GM19035 (cell line): ENCODE measurements at regions not wholly inside any gene's neighbourhood (a gene's known extent, or its start where the extent isn't known, plus 50 kb on each side); places are given as distances from the start of the nearest gene placed in this dataset.

ENCODE experiments used
- ATAC-seq: cut with Tn5 transposase; IDR thresholded peaks from one replicate; pipeline ENCODE4 v1.9.1; 2021; ENCODE audit not compliant: unreplicated experiment

DNA sequence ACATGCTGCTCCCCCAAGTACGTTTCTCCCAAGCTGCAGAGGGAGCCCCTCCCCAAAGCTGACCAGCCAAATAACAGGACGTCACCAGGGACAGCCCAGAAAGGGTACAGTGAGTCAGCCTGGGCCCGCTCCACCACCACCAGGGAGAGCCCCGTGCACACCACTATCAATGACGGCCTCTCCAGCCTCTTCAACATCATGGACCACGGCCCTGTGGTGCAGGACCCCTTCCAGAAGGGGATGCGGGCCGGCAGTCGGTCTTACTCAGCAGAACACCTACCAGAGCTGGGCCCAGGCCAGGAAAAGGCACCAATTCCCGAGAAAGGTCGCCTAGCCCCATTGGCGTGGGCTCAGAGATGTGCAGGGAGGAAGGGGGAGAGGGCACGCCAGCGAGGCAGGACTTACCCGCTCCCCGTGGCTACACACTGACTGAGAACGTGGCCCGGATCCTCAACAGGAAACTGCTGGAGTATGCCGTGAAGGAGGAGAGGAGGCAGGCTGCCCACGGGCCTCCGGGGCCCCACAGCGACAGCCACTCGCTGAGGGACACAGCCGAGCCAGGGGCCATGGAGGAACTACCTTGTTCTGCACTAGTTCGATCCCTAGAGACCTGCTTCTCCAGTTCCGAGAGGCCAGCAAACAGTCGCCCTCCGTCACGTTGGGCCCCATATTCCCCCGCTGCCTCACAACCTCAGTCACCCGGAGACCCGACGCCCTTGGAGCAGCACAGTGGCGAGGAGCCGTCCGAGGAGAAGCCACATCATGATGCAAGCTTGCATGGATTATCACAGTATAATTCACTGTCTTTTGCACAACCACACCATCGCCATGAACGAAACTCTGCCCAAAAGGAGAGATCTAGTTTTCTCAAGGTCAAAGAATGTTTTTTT is 815.9 kb upstream of the KLHL1 start:
- ATAC-seq: no peak

GRCh38 chr13:70911286-70911685 is 803.0 kb upstream of the KLHL1 start:
- ATAC-seq: no peak

GRCh38 chr13:70908795-70909194 is 800.5 kb upstream of the KLHL1 start:
- no peak for ATAC-seq

DNA sequence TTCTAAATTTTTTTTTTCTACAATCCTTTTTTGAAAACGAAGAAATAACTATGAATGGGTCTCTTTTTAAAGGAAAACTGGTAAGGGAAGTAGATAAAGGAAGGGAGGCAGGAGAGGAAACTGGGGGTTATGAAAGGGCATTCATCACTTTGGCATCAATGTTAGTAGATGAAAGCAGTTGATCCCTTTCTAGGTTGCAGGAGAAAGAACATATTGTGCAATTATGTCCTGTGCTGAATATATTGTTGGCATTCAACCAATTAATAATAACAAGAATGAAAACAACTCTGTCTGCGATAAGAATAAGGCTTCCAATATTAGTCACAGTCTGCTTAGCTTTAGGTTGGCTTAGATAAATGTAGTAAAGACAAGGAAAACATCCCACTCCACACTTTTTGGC is 796.8 kb upstream of the KLHL1 start:
- no peak for ATAC-seq

- no peak for ATAC-seq
Measured at GRCh38 chr13:70896136-70896535, 787.9 kb upstream of the KLHL1 start.

DNA sequence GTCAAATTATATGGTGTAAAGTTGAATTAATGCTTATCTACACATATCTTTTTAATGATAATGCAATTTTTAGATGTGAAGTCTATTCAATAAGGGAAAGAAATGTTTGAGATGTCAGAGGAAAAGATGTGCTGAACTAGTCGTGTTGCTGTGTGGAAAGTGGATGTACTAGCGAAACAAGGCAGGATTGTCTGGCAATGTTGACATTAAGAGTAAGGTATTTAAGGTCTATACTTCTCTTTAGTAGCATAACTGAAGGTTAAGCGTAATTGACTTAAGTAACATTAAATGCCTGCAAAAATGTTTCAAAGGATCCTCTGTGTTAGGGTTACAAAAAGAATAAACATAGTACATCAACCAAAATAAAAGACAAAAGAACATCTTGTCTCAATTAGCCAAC is 787.3 kb upstream of the KLHL1 start:
- no peak for ATAC-seq

GRCh38 chr13:70894258-70894657 is 786.0 kb upstream of the KLHL1 start:
- ATAC-seq: no peak

DNA sequence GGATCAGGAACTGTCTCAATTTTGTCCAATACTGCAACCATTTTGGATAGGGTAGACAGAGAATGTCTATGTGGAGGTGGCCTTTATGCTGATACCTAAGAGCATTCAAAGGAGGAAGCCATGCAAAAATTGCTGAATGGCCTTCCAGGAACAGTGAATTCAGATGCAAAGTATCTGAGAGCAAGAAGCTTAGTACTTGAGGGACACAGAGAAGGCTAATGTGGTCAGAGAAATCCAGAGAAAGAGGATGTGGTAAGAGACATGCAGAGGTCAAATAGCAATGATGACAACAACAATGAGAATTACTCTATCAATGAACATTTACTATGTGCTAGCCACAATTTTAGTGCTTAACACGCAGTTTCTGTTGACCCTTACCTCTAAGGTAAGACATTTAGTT is 785.6 kb upstream of the KLHL1 start:
- ATAC-seq: no peak

DNA sequence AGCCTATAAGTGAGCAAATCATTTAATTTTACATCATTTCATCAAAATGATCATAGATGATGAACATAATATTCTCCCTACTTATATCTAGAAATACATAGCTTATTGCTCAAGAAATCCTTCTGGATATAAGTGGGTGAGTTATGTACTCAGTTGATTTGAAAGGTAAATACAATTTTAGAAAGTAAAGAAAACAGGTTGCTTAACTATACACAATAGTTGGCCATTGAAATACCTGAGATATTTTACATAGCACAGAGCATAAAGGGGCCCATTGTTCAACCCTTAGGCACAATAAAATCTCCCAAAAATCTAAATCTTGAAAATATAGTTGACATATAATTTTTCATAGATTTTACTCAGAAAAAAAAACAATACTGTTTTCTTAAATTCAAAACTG is 782.0 kb upstream of the KLHL1 start:
- ATAC-seq: no peak

DNA sequence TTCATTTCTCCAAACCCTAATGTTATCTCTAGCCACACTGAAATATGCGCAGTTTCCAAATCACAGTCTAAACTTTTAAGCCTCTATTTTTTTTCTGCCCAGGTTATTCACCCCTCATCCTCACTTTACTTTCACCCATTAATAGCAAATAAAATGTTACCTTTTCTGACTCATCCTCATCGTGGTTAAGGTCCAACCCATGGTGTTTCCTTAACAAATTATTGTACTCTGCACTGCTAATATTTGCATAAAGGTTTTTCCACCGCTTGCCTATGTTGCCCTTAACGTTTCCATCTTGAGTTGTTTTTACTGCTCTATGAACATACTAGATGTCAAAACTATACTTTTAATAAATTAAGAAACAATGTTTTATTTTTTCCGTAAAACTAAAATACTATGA is 780.9 kb upstream of the KLHL1 start:
- ATAC-seq: no peak

- no peak for ATAC-seq
Measured at GRCh38 chr13:70884196-70884595, 775.9 kb upstream of the KLHL1 start.

DNA sequence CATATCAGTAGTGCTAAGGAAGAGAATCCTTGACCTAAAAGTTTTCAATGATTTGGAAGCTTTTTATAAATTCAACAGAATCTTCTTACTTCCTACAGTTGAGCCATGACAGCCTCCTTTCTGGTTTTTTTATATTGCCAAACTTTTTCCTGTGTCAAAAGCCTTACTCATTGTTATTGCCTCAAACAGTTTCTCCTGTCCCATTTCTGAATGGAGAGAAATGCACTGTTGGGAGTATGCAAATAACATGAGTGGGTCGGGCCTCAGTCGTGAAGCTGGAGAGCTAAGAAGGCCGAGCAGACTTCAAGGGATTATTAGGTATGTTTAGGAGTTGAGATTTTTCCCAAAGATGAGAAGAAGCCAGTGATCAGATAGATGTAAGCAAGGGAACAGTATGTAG is 766.4 kb upstream of the KLHL1 start:
- ATAC-seq: no peak

DNA sequence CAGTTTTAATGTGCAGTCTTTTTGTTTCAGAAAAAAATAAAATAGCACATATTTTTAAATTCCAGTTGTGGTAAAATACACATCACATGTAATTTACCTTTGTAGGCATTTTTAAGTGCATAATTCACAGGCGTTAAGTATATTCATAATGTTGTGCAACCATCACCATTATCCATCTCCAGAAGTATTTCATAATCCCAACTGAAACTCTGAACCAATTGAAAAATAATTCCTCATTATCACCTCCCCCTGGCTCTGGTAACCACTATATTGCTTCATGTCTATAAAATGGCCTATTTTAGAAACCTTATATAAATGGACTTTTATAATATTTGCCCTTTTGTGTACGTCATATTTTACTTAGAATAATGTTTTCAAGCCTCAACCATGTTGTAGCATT is 756.5 kb upstream of the KLHL1 start:
- ATAC-seq: no peak

DNA sequence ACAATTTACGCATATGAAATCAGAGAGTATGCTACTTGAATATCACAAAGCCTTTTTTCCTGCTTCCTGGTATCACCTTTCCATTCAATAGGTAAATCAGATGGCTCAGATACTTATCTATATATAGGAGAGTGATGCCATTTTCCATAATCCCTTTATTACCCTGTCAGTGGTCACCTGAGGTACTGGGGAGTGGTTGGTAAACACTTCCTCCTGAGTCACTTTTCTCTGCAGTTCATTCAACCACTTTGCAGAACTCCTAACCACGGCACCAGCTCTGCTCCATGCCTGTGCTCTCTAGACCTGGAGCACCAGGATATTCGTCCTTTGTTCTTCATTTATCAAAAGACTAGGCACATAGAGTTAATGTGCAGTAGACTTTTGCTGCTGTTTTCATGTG is 748.5 kb upstream of the KLHL1 start:
- no peak for ATAC-seq

DNA sequence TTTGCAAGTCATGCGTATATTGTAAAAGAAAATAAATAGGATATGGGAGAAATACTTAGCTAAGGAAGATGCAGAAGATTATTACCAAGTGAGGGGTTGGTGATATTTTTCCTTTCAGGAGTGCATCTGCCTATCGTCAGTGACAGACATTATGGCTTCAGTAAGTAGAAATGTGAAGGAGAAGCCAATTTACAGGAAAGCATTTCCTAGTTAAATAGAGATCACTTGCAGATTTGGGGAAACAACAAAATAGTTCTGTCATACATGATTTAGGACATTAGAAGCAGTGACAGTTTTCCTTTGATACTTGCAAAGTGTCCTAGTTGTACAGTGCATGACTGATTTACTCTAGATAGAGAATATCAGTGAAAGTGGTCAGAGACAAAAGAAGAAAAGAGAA is 747.8 kb upstream of the KLHL1 start:
- ATAC-seq: no peak

- ATAC-seq: no peak
Measured at GRCh38 chr13:70849222-70849621, 741.0 kb upstream of the KLHL1 start.

GRCh38 chr13:70844391-70845108 is 736.3 kb upstream of the KLHL1 start:
- no peak for ATAC-seq

DNA sequence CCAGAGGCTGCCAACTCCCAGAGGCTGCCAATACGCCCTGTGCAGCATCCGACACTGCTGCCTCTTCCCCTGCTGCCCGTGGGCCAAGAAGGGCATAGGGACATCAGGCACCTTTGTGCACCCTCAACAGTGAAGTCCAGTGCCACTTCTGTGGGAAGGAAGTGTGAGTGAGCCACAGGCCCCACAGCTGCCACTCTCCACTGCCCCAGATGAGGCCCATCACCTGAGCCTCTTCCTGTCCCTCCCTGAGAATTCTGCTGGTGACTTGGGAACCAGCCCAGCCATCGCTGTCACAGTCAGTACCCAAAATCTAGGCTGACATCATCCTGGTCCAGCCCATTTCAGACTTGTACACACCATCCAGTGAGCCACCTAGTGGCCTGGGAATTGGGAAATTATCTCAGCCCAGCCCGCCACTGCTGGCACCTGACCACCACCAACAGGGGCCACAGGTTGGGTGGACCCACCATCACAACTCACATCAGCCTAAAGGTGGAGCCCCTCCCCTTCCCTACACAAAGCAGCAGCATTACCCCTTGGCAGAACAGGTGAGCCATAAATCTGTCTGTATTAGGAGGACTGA is 733.9 kb upstream of the KLHL1 start:
- no peak for ATAC-seq

- ATAC-seq: no peak
Measured at GRCh38 chr13:70841240-70842061, 733.2 kb upstream of the KLHL1 start.

- no peak for ATAC-seq
Measured at GRCh38 chr13:70835371-70835770, 727.1 kb upstream of the KLHL1 start.

DNA sequence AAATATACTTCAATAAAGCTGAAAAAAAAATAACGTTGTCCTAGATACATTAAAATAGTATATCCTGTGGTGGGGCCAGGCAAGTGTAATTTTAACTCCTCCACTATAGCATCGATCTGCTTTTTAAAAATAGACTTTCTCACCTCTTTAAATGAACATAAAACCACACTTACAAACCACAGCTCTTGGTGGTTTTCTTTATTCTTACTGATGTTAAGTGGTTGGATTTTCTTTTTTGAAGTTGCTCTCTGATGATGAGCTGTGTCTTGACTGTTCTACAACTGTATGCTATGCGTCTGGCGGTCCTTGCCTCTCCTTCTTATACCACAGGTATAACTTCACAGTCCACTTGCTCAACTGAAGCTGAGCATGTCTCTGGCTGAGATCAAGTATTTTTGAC is 721.5 kb upstream of the KLHL1 start:
- no peak for ATAC-seq
